GM23338 (cell line): ENCODE measurements at regions not wholly inside any gene's neighbourhood (a gene's known extent, or its start where the extent isn't known, plus 50 kb on each side); places are given as distances from the start of the nearest gene placed in this dataset.

ENCODE experiments used
- ATAC-seq: fragments of 200-7000 bp; cut with Tn5 transposase; 3 replicates; pipeline ENCODE4 v1.9.1; 2020
- DNase-seq: peaks from one replicate; pipeline ENCODE4 v3.0.0-alpha.2; 2015; ENCODE audit warnings: low spot score
- H2AFZ ChIP-seq: fragments of 200-600 bp; sonication (generic); 2 replicates; pipeline ENCODE4 v1.8.0; 2016; ENCODE audit warnings: antibody characterized with exemption, mild to moderate bottlenecking, moderate library complexity
- H3F3A ChIP-seq: fragments of 200-600 bp; sonication (generic); replicated peaks from 2 replicates; pipeline ENCODE4 v1.8.0; 2017; ENCODE audit warnings: antibody characterized with exemption, mixed run types, low read depth
- H3K27ac ChIP-seq: fragments of 200-600 bp; sonication (generic); 2 replicates; pipeline ENCODE4 v1.6.1; 2016; ENCODE audit warnings: low read depth
- H3K27me3 ChIP-seq: fragments of 200-600 bp; sonication (generic); 2 replicates; pipeline ENCODE4 v1.8.0; 2016; ENCODE audit warnings: mild to moderate bottlenecking, mixed run types, moderate library complexity; ENCODE audit not compliant: insufficient read depth
- H3K36me3 ChIP-seq: fragments of 200-600 bp; sonication (generic); 2 replicates; pipeline ENCODE4 v1.8.0; 2016; ENCODE audit warnings: mild to moderate bottlenecking; ENCODE audit not compliant: insufficient read depth
- H3K4me1 ChIP-seq: fragments of 200-600 bp; sonication (generic); 2 replicates; pipeline ENCODE4 v1.8.0; 2016; ENCODE audit warnings: mild to moderate bottlenecking, moderate library complexity; ENCODE audit not compliant: insufficient read depth
- H3K4me2 ChIP-seq: fragments of 200-600 bp; sonication (generic); 2 replicates; pipeline ENCODE4 v1.7.1; 2017; ENCODE audit warnings: mixed run types
- H3K4me3 ChIP-seq: fragments of 200-600 bp; sonication (generic); 2 replicates; pipeline ENCODE4 v1.6.1; 2016; ENCODE audit warnings: mixed run types
- H3K79me2 ChIP-seq: fragments of 200-600 bp; sonication (generic); replicated peaks from 2 replicates; pipeline ENCODE4 v1.8.0; 2017; ENCODE audit warnings: mild to moderate bottlenecking; ENCODE audit not compliant: insufficient read depth
- H3K9me2 ChIP-seq: fragments of 200-600 bp; sonication (generic); 2 replicates; pipeline ENCODE4 v1.8.0; 2017; ENCODE audit not compliant: insufficient read depth
- H4K20me1 ChIP-seq: fragments of 200-600 bp; sonication (generic); replicated peaks from 2 replicates; pipeline ENCODE4 v1.8.0; 2017; ENCODE audit warnings: mild to moderate bottlenecking; ENCODE audit not compliant: insufficient read depth
- H3K27ac Mint-ChIP-seq: 2 replicates; pipeline ENCODE4 v1.8.0; 2020; ENCODE audit warnings: inconsistent platforms, mild to moderate bottlenecking, moderate library complexity, mixed read lengths
- H3K27me3 Mint-ChIP-seq: 3 replicates; pipeline ENCODE4 v1.8.0; 2022; ENCODE audit warnings: low read depth, mild to moderate bottlenecking, moderate library complexity, mixed read lengths, inconsistent platforms; ENCODE audit not compliant: insufficient read depth, poor library complexity
- H3K36me3 Mint-ChIP-seq: 3 replicates; pipeline ENCODE4 v1.8.0; 2021; ENCODE audit warnings: low read depth, mild to moderate bottlenecking, inconsistent platforms, moderate library complexity, mixed read lengths
- H3K4me1 Mint-ChIP-seq: 3 replicates; pipeline ENCODE4 v1.8.0; 2020; ENCODE audit warnings: mild to moderate bottlenecking, inconsistent platforms, mixed read lengths
- H3K4me3 Mint-ChIP-seq: 3 replicates; pipeline ENCODE4 v1.8.0; 2021; ENCODE audit warnings: moderate library complexity, mild to moderate bottlenecking, inconsistent platforms, mixed read lengths
- H3K9me3 Mint-ChIP-seq: 3 replicates; pipeline ENCODE4 v1.8.0; 2020; ENCODE audit warnings: moderate library complexity, mild to moderate bottlenecking, inconsistent platforms, mixed read lengths
- CREB1 ChIP-seq: fragments of 250-450 bp; sonication (Bioruptor Pico); IDR thresholded peaks from 2 replicates; pipeline ENCODE4 v1.5.0; 2020; ENCODE audit warnings: low read depth, mild to moderate bottlenecking, moderate library complexity
- CTCF ChIP-seq, 2 experiments: fragments of 200-600 bp in 1 of 2; sonication (generic) in 1 of 2; conservative IDR thresholded peaks; 2 replicates each; pipeline versions ENCODE4 v1.5.1 to v1.6.1; 2016 to 2017; ENCODE audit warnings: antibody characterized with exemption in 2 of 2, low read depth in 2 of 2, mild to moderate bottlenecking in 2 of 2, moderate library complexity in 1 of 2
- ETS1 ChIP-seq: IDR thresholded peaks from 2 replicates; pipeline ENCODE4 v1.6.1; 2016; ENCODE audit warnings: antibody characterized with exemption
- EZH2 ChIP-seq: fragments of 200-600 bp; sonication (generic); IDR thresholded peaks from one replicate; pipeline ENCODE4 v1.8.0; 2017; ENCODE audit warnings: antibody characterized with exemption, mild to moderate bottlenecking, low read depth; ENCODE audit not compliant: unreplicated experiment
- EZH2phosphoT487 ChIP-seq: fragments of 200-600 bp; sonication (generic); IDR thresholded peaks from one replicate; pipeline ENCODE4 v1.8.1; 2018; ENCODE audit warnings: antibody characterized with exemption; ENCODE audit not compliant: unreplicated experiment
- JUNB ChIP-seq: IDR thresholded peaks from one replicate; pipeline ENCODE4 v1.6.1; 2016; ENCODE audit warnings: antibody characterized with exemption; ENCODE audit not compliant: unreplicated experiment
- NANOG ChIP-seq: IDR thresholded peaks from 2 replicates; pipeline ENCODE4 v1.6.1; 2016; ENCODE audit warnings: antibody characterized with exemption, borderline replicate concordance
- POLR2AphosphoS5 ChIP-seq: IDR thresholded peaks from 2 replicates; pipeline ENCODE4 v1.6.1; 2016; ENCODE audit warnings: antibody characterized with exemption, low read depth
- REST ChIP-seq: IDR thresholded peaks from one replicate; pipeline ENCODE4 v1.6.1; 2018; ENCODE audit warnings: antibody characterized with exemption; ENCODE audit not compliant: unreplicated experiment
- STAT1 ChIP-seq: IDR thresholded peaks from one replicate; pipeline ENCODE4 v1.6.1; 2016; ENCODE audit warnings: antibody characterized with exemption; ENCODE audit not compliant: unreplicated experiment
- ZNF114 ChIP-seq: fragments of 250-450 bp; sonication (Bioruptor Pico); IDR thresholded peaks from 2 replicates; pipeline ENCODE4 v1.5.0; 2020; ENCODE audit warnings: mild to moderate bottlenecking, moderate library complexity
- ZNF331 ChIP-seq: fragments of 250-450 bp; sonication (Bioruptor Pico); IDR thresholded peaks from 2 replicates; pipeline ENCODE4 v1.5.0; 2020; ENCODE audit warnings: low read depth, mild to moderate bottlenecking, moderate library complexity
- ZNF462 ChIP-seq: fragments of 250-450 bp; sonication (Bioruptor Pico); IDR thresholded peaks from 2 replicates; pipeline ENCODE4 v1.5.0; 2020; ENCODE audit warnings: mild to moderate bottlenecking, moderate library complexity

GRCh38 chr9:31588006-31588405, 796.4 kb upstream of the ACO1 start:
- Histone ChIP-seq H3K4me2 (no peak overlapping the region), H3K79me2 (no peaks in the 10 kb centered on the region), H3K4me1 (no peaks in the 10 kb centered on the region), H4K20me1 (no peaks in the 10 kb centered on the region), H3K9me2 (no peaks in the 10 kb centered on the region; the same call in 1 of the 2 replicates), H2AFZ (no peak overlapping the region), H3K4me3 (no peak overlapping the region), H3K27me3 (no peaks in the 10 kb centered on the region), H3K27ac (no peak overlapping the region), H3F3A (no peaks in the 10 kb centered on the region), H3K36me3 (no peaks in the 10 kb centered on the region)
- no peak overlapping the region for H3K4me3 Mint-ChIP-seq
- H3K27ac Mint-ChIP-seq = no peak overlapping the region
- no peak for DNase-seq
- no peaks in the 10 kb centered on the region for H3K4me1 Mint-ChIP-seq
- no peak for ATAC-seq
- H3K36me3 Mint-ChIP-seq = no peaks in the 10 kb centered on the region
- H3K9me3 Mint-ChIP-seq = no peaks in the 10 kb centered on the region
- no peaks in the 10 kb centered on the region for H3K27me3 Mint-ChIP-seq
- no peak for TF ChIP-seq CTCF (conservative IDR thresholded peaks at IDR 0.05; ENCODE audit: low read depth in 2 of 2)
- TF ChIP-seq POLR2AphosphoS5 = no peak
- no peak for TF ChIP-seq CREB1 (CRISPR knock-in tag)
- TF ChIP-seq EZH2phosphoT487 = no peak
- TF ChIP-seq ZNF462 (CRISPR knock-in tag) = no peak
- no peak for TF ChIP-seq REST
- TF ChIP-seq EZH2 = no peak
- no peak for TF ChIP-seq NANOG
- no peak for TF ChIP-seq JUNB
- no peak for TF ChIP-seq ZNF114
- no peak for TF ChIP-seq STAT1
- TF ChIP-seq ZNF331 (CRISPR knock-in tag) = no peak
- no peak for TF ChIP-seq ETS1
